Lower leg skin (tissue), 4 donors: ENCODE measurements at regions not wholly inside any gene's neighbourhood (a gene's known extent, or its start where the extent isn't known, plus 50 kb on each side); places are given as distances from the start of the nearest gene placed in this dataset.

Experiments
- DNase-seq, 2 donors: peaks; one replicate each; pipeline ENCODE4 v3.0.0-alpha.2; 2019; ENCODE audit warnings: low spot score in 2 of 2
- H3K4me3 ChIP-seq: fragments of 200-600 bp; sonication (generic); 2 replicates; pipeline ENCODE4 v1.5.1; 2017; ENCODE audit warnings: mild to moderate bottlenecking, low read depth; ENCODE audit not compliant: poor library complexity, severe bottlenecking
- CTCF ChIP-seq, 3 donors: fragments of 450-650 bp; IDR thresholded peaks; one replicate each; pipeline ENCODE4 v1.5.1; 2016; ENCODE audit warnings: antibody characterized with exemption in 3 of 3, mild to moderate bottlenecking in 3 of 3, moderate library complexity in 2 of 3
- POLR2A ChIP-seq, 2 donors: fragments of 450-650 bp; IDR thresholded peaks; one replicate each; pipeline ENCODE4 v1.6.1; 2016 to 2017; ENCODE audit warnings: antibody characterized with exemption in 2 of 2, mild to moderate bottlenecking in 1 of 2, moderate library complexity in 1 of 2
- WGBS, 2 donors: methylation state at CpG; one replicate each; pipeline ENCODE4 v1.1.5; 2018; 5-methylcytosine and 5-hydroxymethylcytosine counted together
- intact Hi-C: fragments of 100-400 bp; cut with DNase I; formaldehyde crosslinking; loops from one replicate; pipeline ENCODE4 v1.15.0; 2023; ENCODE audit warnings: low total_unique reads

- TF ChIP-seq POLR2A (IDR thresholded peaks at IDR 0.05), result no peak
- TF ChIP-seq CTCF (IDR thresholded peaks at IDR 0.05), result no peak
- 21 to 35% methylated on average over 2 of the region's 2 CpGs for WGBS, 2 donors
- intact Hi-C loops, result no loop called here
- DNase-seq, result no peak
- no peak overlapping the region for H3K4me3 ChIP-seq
Observed at GRCh38 chr3:166743481-166744134, 636.5 kb downstream of the ZBBX start.

GRCh38 chr3:166734734-166735133 is 645.4 kb downstream of the ZBBX start:
- intact Hi-C loops, result no loop called here
- TF ChIP-seq POLR2A (IDR thresholded peaks at IDR 0.05) (no peak), CTCF (IDR thresholded peaks at IDR 0.05) (no peak)
- no peak overlapping the region for H3K4me3 ChIP-seq
- WGBS, 2 donors, result 54 to 58% methylated on average over 3 of the region's 3 CpGs
- DNase-seq, result no peak

- TF ChIP-seq POLR2A (IDR thresholded peaks at IDR 0.05) (no peak), CTCF (IDR thresholded peaks at IDR 0.05) (no peak)
- no peak for DNase-seq
- WGBS, 2 donors, result 87 to 90% methylated on average over 1 of the region's 1 CpG
- H3K4me3 ChIP-seq, result no peak overlapping the region
- intact Hi-C loops, result no loop called here
Observed at GRCh38 chr3:166731701-166732100, 648.4 kb downstream of the ZBBX start.

- DNase-seq, result no peak
- intact Hi-C loops, result no loop called here
- no peak overlapping the region for H3K4me3 ChIP-seq
- TF ChIP-seq CTCF (IDR thresholded peaks at IDR 0.05), result no peak
- no peak for TF ChIP-seq POLR2A (IDR thresholded peaks at IDR 0.05)
Observed at GRCh38 chr3:166721466-166721865, 658.6 kb downstream of the ZBBX start.

GRCh38 chr3:166714206-166714605 is 665.9 kb downstream of the ZBBX start:
- intact Hi-C loops, result no loop called here
- DNase-seq, result no peak
- TF ChIP-seq CTCF (IDR thresholded peaks at IDR 0.05) (no peak), POLR2A (IDR thresholded peaks at IDR 0.05) (no peak)
- WGBS, 2 donors, result 61 to 64% methylated on average over 4 of the region's 4 CpGs
- H3K4me3 ChIP-seq, result no peak overlapping the region

GRCh38 chr3:166713787-166714186 is 666.3 kb downstream of the ZBBX start:
- DNase-seq, result no peak
- TF ChIP-seq POLR2A (IDR thresholded peaks at IDR 0.05) (no peak), CTCF (IDR thresholded peaks at IDR 0.05) (no peak)
- intact Hi-C loops, result no loop called here
- no peak overlapping the region for H3K4me3 ChIP-seq
- 36 to 69% methylated on average over 2 of the region's 2 CpGs for WGBS, 2 donors
